CD14-positive monocyte (primary cell): ENCODE measurements at regions not wholly inside any gene's neighbourhood (a gene's known extent, or its start where the extent isn't known, plus 50 kb on each side); places are given as distances from the start of the nearest gene placed in this dataset.

Source experiments
- DNase-seq, 3 donors: peaks; one replicate each; pipeline ENCODE4 v3.0.0-alpha.2; 2011 to 2022
- H2AFZ ChIP-seq: 2 replicates; pipeline ENCODE4 v1.6.0; 2012; ENCODE audit warnings: mild to moderate bottlenecking, low read depth, low read length, inconsistent platforms; ENCODE audit not compliant: insufficient read depth, poor library complexity, severe bottlenecking
- H3K27ac ChIP-seq, 2 donors: 1 replicate in 1 of 2; 2 replicates in 1 of 2; pipeline ENCODE4 v1.5.1; 2012 to 2013; ENCODE audit warnings: low read length in 2 of 2, control low read depth in 1 of 2, inconsistent platforms in 1 of 2, low read depth in 1 of 2, mild to moderate bottlenecking in 1 of 2
- H3K27me3 ChIP-seq, 2 donors: one replicate each; pipeline versions ENCODE4 v1.6.0 to v1.6.1; 2011 to 2013; ENCODE audit warnings: low read length in 2 of 2; ENCODE audit not compliant: control insufficient read depth in 2 of 2, insufficient read depth in 2 of 2
- H3K36me3 ChIP-seq, 2 donors: replicated peaks in 1 of 2; 1 replicate in 1 of 2; 2 replicates in 1 of 2; pipeline versions ENCODE4 v1.5.1 to v1.6.1; 2012 to 2013; ENCODE audit warnings: low read length in 2 of 2, control low read depth in 1 of 2, inconsistent platforms in 1 of 2, mild to moderate bottlenecking in 1 of 2; ENCODE audit not compliant: insufficient read depth in 2 of 2, control insufficient read depth in 1 of 2
- H3K4me1 ChIP-seq, 2 donors: 1 replicate in 1 of 2; 2 replicates in 1 of 2; pipeline versions ENCODE4 v1.5.1 to v1.6.1; 2012 to 2013; ENCODE audit warnings: low read length in 2 of 2, control low read depth in 1 of 2, inconsistent platforms in 1 of 2, mild to moderate bottlenecking in 1 of 2, moderate library complexity in 1 of 2; ENCODE audit not compliant: insufficient read depth in 2 of 2, control insufficient read depth in 1 of 2
- H3K4me2 ChIP-seq: replicated peaks from 2 replicates; pipeline ENCODE3; 2012; ENCODE audit warnings: low read length, moderate library complexity, mild to moderate bottlenecking; ENCODE audit not compliant: poor library complexity, severe bottlenecking; ENCODE audit errors: extremely low read depth
- H3K4me3 ChIP-seq, 3 experiments: fragments of 200-600 bp in 1 of 3; sonication (generic) in 1 of 3; replicated peaks in 1 of 3; 1 replicate in 2 of 3; 2 replicates in 1 of 3; pipeline ENCODE4 v1.5.1; 2011 to 2013; ENCODE audit warnings: low read length in 3 of 3, mild to moderate bottlenecking in 3 of 3, control low read depth in 2 of 3, low read depth in 2 of 3, inconsistent platforms in 1 of 3, moderate library complexity in 1 of 3
- H3K79me2 ChIP-seq: 2 replicates; pipeline ENCODE4 v1.6.0; 2012; ENCODE audit warnings: mild to moderate bottlenecking, control low read depth, inconsistent platforms, low read length, moderate library complexity; ENCODE audit not compliant: insufficient read depth
- H3K9ac ChIP-seq: 2 replicates; pipeline ENCODE4 v1.6.0; 2017; ENCODE audit warnings: low read length, mild to moderate bottlenecking; ENCODE audit not compliant: insufficient read depth, poor library complexity, severe bottlenecking
- H3K9me3 ChIP-seq, 2 donors: replicated peaks in 1 of 2; 1 replicate in 1 of 2; 2 replicates in 1 of 2; pipeline versions ENCODE4 v1.5.1 to v1.6.1; 2012 to 2013; ENCODE audit warnings: low read length in 2 of 2, control low read depth in 1 of 2; ENCODE audit not compliant: control insufficient read depth in 1 of 2, insufficient read depth in 1 of 2
- H4K20me1 ChIP-seq: 2 replicates; pipeline ENCODE4 v1.6.0; 2012; ENCODE audit warnings: mild to moderate bottlenecking, low read length, control low read depth, moderate library complexity; ENCODE audit not compliant: insufficient read depth
- H3K27ac Mint-ChIP-seq, 7 donors: one replicate each; pipeline ENCODE4 v1.8.0; 2020; ENCODE audit warnings: mild to moderate bottlenecking in 7 of 7, mixed read lengths in 7 of 7, moderate library complexity in 6 of 7, inconsistent platforms in 2 of 7
- H3K27me3 Mint-ChIP-seq, 3 donors: one replicate each; pipeline ENCODE4 v1.8.0; 2021 to 2022; ENCODE audit warnings: low read depth in 3 of 3, mild to moderate bottlenecking in 3 of 3, mixed read lengths in 3 of 3, moderate library complexity in 3 of 3, inconsistent platforms in 1 of 3
- H3K36me3 Mint-ChIP-seq, 2 donors: one replicate each; pipeline ENCODE4 v1.8.0; 2020; ENCODE audit warnings: mixed read lengths in 2 of 2, inconsistent platforms in 1 of 2, mild to moderate bottlenecking in 1 of 2
- H3K4me1 Mint-ChIP-seq: one replicate; pipeline ENCODE4 v1.8.0; 2020; ENCODE audit warnings: mild to moderate bottlenecking, mixed read lengths
- H3K4me3 Mint-ChIP-seq, 2 donors: one replicate each; pipeline ENCODE4 v1.8.0; 2020; ENCODE audit warnings: mild to moderate bottlenecking in 2 of 2, mixed read lengths in 2 of 2, moderate library complexity in 1 of 2
- H3K9me3 Mint-ChIP-seq, 7 donors: one replicate each; pipeline ENCODE4 v1.8.0; 2020 to 2022; ENCODE audit warnings: mixed read lengths in 7 of 7, mild to moderate bottlenecking in 6 of 7, moderate library complexity in 6 of 7, inconsistent platforms in 2 of 7
- CTCF ChIP-seq: fragments of 200-600 bp; IDR thresholded peaks from one replicate; pipeline ENCODE4 v1.8.0; 2022; ENCODE audit warnings: antibody characterized with exemption, mild to moderate bottlenecking
- WGBS: methylation state at CpG from one replicate; pipeline ENCODE4 v1.1.5; 2013; ENCODE audit warnings: missing lambda C conversion rate; ENCODE audit not compliant: insufficient coverage; 5-methylcytosine and 5-hydroxymethylcytosine counted together
- intact Hi-C, 2 donors: fragments of 100-400 bp; cut with micrococcal nuclease; formaldehyde crosslinking; loops; one replicate each; pipeline versions ENCODE4 v1.15.0 to v1.15.1; 2023

GRCh38 chr9:79896390-79896980, 324.7 kb downstream of the TLE4 start:
- DNase-seq: no peak
- Histone ChIP-seq H3K9ac (no peak overlapping the region), H3K27me3 (no peaks in the 10 kb centered on the region), H3K4me1 (no peaks in the 10 kb centered on the region), H4K20me1 (no peaks in the 10 kb centered on the region), H3K27ac (no peak overlapping the region), H3K4me2 (no peak overlapping the region), H3K4me3 (no peak overlapping the region), H2AFZ (no peak overlapping the region), H3K9me3 (no peaks in the 10 kb centered on the region), H3K36me3 (no peaks in the 10 kb centered on the region), H3K79me2 (no peaks in the 10 kb centered on the region)
- Mint-ChIP-seq H3K27me3 (peaks cover 0 to 4% (median 0%) of the 10 kb centered on the region in 3 donors), H3K4me1 (no peaks in the 10 kb centered on the region), H3K9me3 (peaks cover 0 to 5% (median 3%) of the 10 kb centered on the region in 7 donors), H3K36me3 (no peaks in the 10 kb centered on the region), H3K4me3 (no peak overlapping the region), H3K27ac (no peak overlapping the region)
- TF ChIP-seq CTCF: no peak
- 100% methylated on average over 3 of the region's 6 CpGs for WGBS
- intact Hi-C loops: no loop called here

- no peaks in the 10 kb centered on the region for H3K9me3 ChIP-seq
- no peaks in the 10 kb centered on the region for H3K79me2 ChIP-seq
- no peak overlapping the region for H3K4me3 Mint-ChIP-seq
- H3K9me3 Mint-ChIP-seq: peaks cover 0 to 3% (median 2%) of the 10 kb centered on the region in 7 donors
- no peak overlapping the region for H3K9ac ChIP-seq
- no peaks in the 10 kb centered on the region for H3K4me1 ChIP-seq
- H4K20me1 ChIP-seq: no peaks in the 10 kb centered on the region
- peaks cover 0 to 4% (median 0%) of the 10 kb centered on the region in 3 donors for H3K27me3 Mint-ChIP-seq
- H2AFZ ChIP-seq: no peak overlapping the region
- H3K27ac ChIP-seq: no peak overlapping the region
- no CpG with 5 or more reads among the region's 6 CpGs for WGBS
- H3K36me3 Mint-ChIP-seq: no peaks in the 10 kb centered on the region
- H3K4me2 ChIP-seq: no peak overlapping the region
- H3K4me1 Mint-ChIP-seq: no peaks in the 10 kb centered on the region
- intact Hi-C loops: no loop called here
- no peak for TF ChIP-seq CTCF
- H3K27ac Mint-ChIP-seq: no peak overlapping the region
- no peaks in the 10 kb centered on the region for H3K36me3 ChIP-seq
- no peak for DNase-seq
- no peaks in the 10 kb centered on the region for H3K27me3 ChIP-seq
- no peak overlapping the region for H3K4me3 ChIP-seq
Observed at GRCh38 chr9:79895232-79895631, 323.5 kb downstream of the TLE4 start.
